ENCODE measurements at regions not wholly inside any gene's neighbourhood (a gene's known extent, or its start where the extent isn't known, plus 50 kb on each side); places are given as distances from the start of the nearest gene placed in this dataset.
A peak's percentile ranks its signal among the peaks of the same experiment; 100 is the strongest.

GRCh38 chr9:99445371-99445891 is 223.3 kb downstream of the SEC61B start:
- DNase-seq: no peak

- DNase-seq: no peak
Observed at GRCh38 chr9:99445920-99446319, 223.8 kb downstream of the SEC61B start.

GRCh38 chr9:99447951-99448350 is 225.9 kb downstream of the SEC61B start:
- DNase-seq: no peak

- no peak for DNase-seq
Observed at GRCh38 chr9:99449726-99450125, 227.6 kb downstream of the SEC61B start.

- DNase-seq: no peak
Observed at GRCh38 chr9:99451112-99451606, 229.1 kb downstream of the SEC61B start.

GRCh38 chr9:99457406-99457805 is 235.3 kb downstream of the SEC61B start:
- no peak for DNase-seq

GRCh38 chr9:99457981-99458380 is 235.9 kb downstream of the SEC61B start:
- DNase-seq: no peak

GRCh38 chr9:99459919-99460318 is 237.8 kb downstream of the SEC61B start:
- DNase-seq: no peak

- DNase-seq: no peak
Observed at GRCh38 chr9:99463131-99463530, 241.0 kb downstream of the SEC61B start.

- no peak for DNase-seq
Observed at GRCh38 chr9:99464568-99464967, 242.5 kb downstream of the SEC61B start.

GRCh38 chr9:99465231-99465907 is 243.3 kb downstream of the SEC61B start:
- DNase-seq: peak; percentile 88

GRCh38 chr9:99466104-99466503 is 244.0 kb downstream of the SEC61B start:
- no peak for DNase-seq

GRCh38 chr9:99466781-99467180 is 244.7 kb downstream of the SEC61B start:
- no peak for DNase-seq

- DNase-seq: no peak
Observed at GRCh38 chr9:99471033-99471432, 249.0 kb downstream of the SEC61B start.

- no peak for DNase-seq
Observed at GRCh38 chr9:99472240-99472915, 250.3 kb downstream of the SEC61B start.

GRCh38 chr9:99472916-99473245 is 250.8 kb downstream of the SEC61B start:
- no peak for DNase-seq

GRCh38 chr9:99474186-99474585 is 252.1 kb downstream of the SEC61B start:
- DNase-seq: no peak

- DNase-seq: no peak
Observed at GRCh38 chr9:99475401-99476065, 253.5 kb downstream of the SEC61B start.

- no peak for DNase-seq
Observed at GRCh38 chr9:99478469-99479027, 256.5 kb downstream of the SEC61B start.

- DNase-seq: no peak
Observed at GRCh38 chr9:99479929-99480328, 257.8 kb downstream of the SEC61B start.

GRCh38 chr9:99485459-99485858 is 263.4 kb downstream of the SEC61B start:
- DNase-seq: no peak

GRCh38 chr9:99486684-99487083 is 264.6 kb downstream of the SEC61B start:
- no peak for DNase-seq

All from COR-L47 (cell line).